SIG-M5 (cell line): ENCODE measurements at regions not wholly inside any gene's neighbourhood (a gene's known extent, or its start where the extent isn't known, plus 50 kb on each side); places are given as distances from the start of the nearest gene placed in this dataset.

Source experiments
- DNase-seq: peaks from one replicate; lab custom pipeline; 2025; lab: John Stamatoyannopoulos, UW

GRCh38 chr9:71179183-71179582, 57.8 kb upstream of the TRPM3 start:
- DNase-seq: no peak

DNA sequence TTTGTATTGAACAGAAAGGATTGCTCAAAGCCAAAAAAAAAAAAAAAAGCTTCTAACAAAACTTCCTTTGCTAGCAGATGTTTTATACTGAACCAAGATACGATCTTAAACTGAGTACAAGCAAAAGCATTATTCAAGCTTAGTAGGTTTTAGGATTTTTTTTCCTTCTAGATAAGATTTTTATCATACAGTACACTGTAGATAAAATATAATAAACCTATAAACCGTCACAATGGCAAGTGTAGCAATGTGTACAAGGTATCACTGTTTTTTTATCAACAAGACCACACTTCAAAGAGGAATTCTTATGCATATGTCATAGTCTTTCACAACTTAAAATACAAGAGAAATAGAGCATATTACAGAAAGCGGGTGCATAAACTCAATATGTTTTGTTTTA, 56.5 kb upstream of the TRPM3 start:
- DNase-seq: no peak

DNA sequence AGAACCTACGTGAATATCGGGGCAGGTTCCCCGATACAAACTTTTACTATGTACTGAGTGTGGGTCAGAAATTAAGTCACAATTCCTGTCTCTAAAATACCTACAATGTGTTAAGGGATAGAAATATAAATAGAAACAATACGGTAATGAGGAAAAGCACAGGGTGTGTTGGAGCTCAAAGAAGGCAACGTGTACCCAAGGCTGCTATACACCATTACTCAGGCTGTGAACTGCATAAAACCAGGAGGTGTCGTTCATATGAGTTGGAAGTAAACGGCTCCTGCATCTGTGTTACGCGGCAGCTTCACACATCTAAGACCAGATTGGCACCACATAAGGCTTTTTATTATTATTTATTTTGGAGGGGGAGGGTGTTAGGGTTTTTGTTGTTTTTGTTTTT, 50.1 kb upstream of the TRPM3 start:
- DNase-seq: no peak
